GM06990 (cell line): ENCODE measurements at regions not wholly inside any gene's neighbourhood (a gene's known extent, or its start where the extent isn't known, plus 50 kb on each side); places are given as distances from the start of the nearest gene placed in this dataset.

ENCODE experiments used
- DNase-seq: peaks from one replicate; pipeline ENCODE4 v3.0.0-alpha.2; 2011; ENCODE audit not compliant: insufficient read length; ENCODE audit errors: extremely low read depth
- H3K27me3 ChIP-seq: replicated peaks from 2 replicates; pipeline ENCODE4 v1.6.0; 2011; ENCODE audit warnings: low read length; ENCODE audit not compliant: control insufficient read depth, insufficient read depth
- H3K36me3 ChIP-seq: 2 replicates; pipeline ENCODE4 v1.5.1; 2011; ENCODE audit warnings: low read length; ENCODE audit not compliant: control insufficient read depth, insufficient read depth
- H3K4me3 ChIP-seq: replicated peaks from 2 replicates; pipeline ENCODE4 v1.5.1; 2011; ENCODE audit warnings: low read depth, mild to moderate bottlenecking, control low read depth, low read length
- CTCF ChIP-seq: IDR thresholded peaks from 2 replicates; pipeline ENCODE4 v1.5.1; 2011; ENCODE audit warnings: low read length, control low read depth, mild to moderate bottlenecking, inconsistent platforms; ENCODE audit not compliant: insufficient read depth, poor library complexity, severe bottlenecking

- Histone ChIP-seq H3K36me3 (no peaks in the 10 kb centered on the region), H3K4me3 (no peak overlapping the region), H3K27me3 (peaks cover 1% of the 10 kb centered on the region; the same call in 1 of the 2 replicates)
- no peak for DNase-seq
- no peak for TF ChIP-seq CTCF
Measured at GRCh38 chr12:113758165-113758924, 207.8 kb downstream of the RBM19 start.

- peaks cover 1% of the 10 kb centered on the region; the same call in 1 of the 2 replicates for H3K27me3 ChIP-seq
- no peaks in the 10 kb centered on the region for H3K36me3 ChIP-seq
- TF ChIP-seq CTCF: no peak
- H3K4me3 ChIP-seq: no peak overlapping the region
- DNase-seq: no peak
Measured at GRCh38 chr12:113757221-113758002, 208.7 kb downstream of the RBM19 start.

GRCh38 chr12:113756609-113757008 is 209.5 kb downstream of the RBM19 start:
- no peak for TF ChIP-seq CTCF
- DNase-seq: no peak
- Histone ChIP-seq H3K4me3 (no peak overlapping the region), H3K36me3 (no peaks in the 10 kb centered on the region), H3K27me3 (peaks cover 1% of the 10 kb centered on the region; the same call in 1 of the 2 replicates)

GRCh38 chr12:113755098-113755497 is 211.0 kb downstream of the RBM19 start:
- no peak overlapping the region for H3K4me3 ChIP-seq
- H3K36me3 ChIP-seq: no peaks in the 10 kb centered on the region
- DNase-seq: no peak
- TF ChIP-seq CTCF: no peak
- H3K27me3 ChIP-seq: no peaks in the 10 kb centered on the region; the same call in 1 of the 2 replicates

GRCh38 chr12:113751513-113751912 is 214.6 kb downstream of the RBM19 start:
- no peak overlapping the region for H3K4me3 ChIP-seq
- no peak for TF ChIP-seq CTCF
- no peaks in the 10 kb centered on the region; the same call in 1 of the 2 replicates for H3K27me3 ChIP-seq
- no peaks in the 10 kb centered on the region for H3K36me3 ChIP-seq
- DNase-seq: no peak
